GM19193 (cell line): ENCODE measurements at regions not wholly inside any gene's neighbourhood (a gene's known extent, or its start where the extent isn't known, plus 50 kb on each side); places are given as distances from the start of the nearest gene placed in this dataset.
A peak's percentile ranks its signal among the peaks of the same experiment; 100 is the strongest.

Experiments
- POLR2A ChIP-seq: IDR thresholded peaks from 4 replicates; pipeline ENCODE4 v1.6.1; 2011; ENCODE audit not compliant: insufficient read depth, insufficient read length; ENCODE audit errors: extremely low read depth

DNA sequence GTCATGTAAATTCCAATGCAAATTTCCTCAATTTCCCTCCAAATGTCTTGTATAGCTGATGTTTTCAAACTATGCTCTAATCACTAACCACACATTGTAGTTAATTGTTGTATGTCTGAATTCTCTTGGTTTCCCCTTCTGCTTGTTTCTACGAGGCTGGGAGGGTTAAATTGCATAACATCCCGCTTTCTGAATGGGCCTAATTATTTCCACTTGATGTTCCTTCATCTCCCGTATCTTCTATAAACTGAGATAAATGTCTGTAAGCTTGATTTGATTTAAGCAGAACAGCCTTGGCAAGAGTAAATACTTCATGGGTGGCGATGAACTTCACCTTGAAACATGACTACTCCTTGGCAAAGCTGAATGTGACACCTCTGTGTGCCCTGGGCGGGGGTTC is 72.2 kb downstream of the SERINC2 start:
- TF ChIP-seq POLR2A = no peak

DNA sequence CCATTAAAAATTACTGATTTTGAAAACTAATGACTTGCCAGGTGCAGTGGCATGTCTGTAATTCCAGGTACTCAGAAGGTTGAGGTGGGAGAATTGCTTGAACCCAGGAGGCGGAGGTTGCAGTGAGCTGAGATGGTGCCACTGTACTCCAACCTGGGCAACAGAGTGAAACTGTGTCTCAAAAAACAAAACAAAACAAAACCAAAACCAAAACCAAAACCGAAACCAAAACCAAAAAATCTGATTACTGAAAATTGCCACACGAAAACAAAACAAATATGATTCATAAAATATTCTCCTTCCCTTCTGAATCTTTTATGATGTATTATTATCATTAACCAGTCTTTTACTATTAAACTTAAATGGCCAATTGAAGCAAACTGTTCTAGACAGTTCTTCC is 74.1 kb downstream of the SERINC2 start:
- no peak for TF ChIP-seq POLR2A

DNA sequence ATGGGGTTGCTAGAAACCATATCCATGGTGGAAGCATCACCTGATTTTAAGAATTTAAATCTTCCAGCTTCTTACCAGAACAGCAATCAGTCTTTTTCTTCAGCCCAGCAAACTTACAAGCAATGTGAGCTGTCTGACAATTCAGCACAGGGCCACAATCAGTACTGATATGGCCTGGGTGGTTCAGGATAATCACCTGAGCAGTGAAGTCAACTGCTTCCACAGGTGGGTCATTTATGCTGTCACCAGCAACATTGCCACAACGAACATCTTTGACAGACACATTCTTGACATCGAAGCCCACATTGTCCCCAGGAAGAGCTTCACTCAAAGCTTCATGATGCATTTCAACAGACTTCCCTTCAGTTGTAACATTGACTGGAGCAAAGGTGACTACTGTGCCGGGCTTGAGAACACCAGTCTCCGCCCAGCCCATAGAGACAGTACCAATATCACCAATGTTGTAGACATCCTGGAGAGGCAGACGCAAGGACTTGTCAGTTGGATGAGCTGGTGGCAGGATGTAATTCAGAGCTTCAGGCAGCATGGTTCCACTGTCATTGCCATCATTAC is 74.8 kb downstream of the SERINC2 start:
- no peak for TF ChIP-seq POLR2A

DNA sequence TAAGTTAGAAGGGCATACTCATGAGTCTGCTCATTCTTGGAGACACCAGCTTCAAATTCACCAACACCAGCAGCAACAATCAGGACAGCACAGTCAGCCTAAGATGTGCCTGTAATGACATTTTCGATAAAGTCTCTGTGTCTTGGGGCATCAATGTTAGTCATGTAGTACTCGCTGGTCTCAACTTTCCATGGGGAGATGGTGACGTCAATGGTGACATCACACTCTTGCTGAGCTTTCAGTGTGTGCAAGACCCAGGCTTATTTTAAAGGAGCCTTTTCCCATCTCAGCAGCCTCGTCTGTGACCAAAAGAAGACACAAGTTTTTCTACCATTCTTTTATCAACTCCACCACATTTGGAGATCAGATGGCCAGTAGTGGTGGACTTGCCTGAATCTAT is 75.5 kb downstream of the SERINC2 start:
- no peak for TF ChIP-seq POLR2A

DNA sequence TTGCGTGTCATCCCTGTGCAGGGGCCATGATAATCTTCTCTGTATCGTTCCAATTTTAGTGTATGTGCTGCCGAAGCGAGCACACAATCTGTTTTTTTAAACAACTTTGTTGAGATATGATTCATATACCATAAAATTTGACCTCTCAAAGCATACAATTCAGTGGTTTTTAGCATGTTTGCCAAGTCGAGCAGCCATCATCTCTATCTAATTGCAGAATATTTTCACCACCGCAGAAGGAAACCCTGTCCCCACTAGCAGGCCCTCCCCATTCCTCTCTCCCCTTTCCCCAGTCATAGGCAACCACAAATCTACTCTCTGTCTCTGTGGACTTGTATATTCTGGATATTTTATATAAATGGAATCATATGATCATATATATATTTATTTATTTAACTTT is 78.7 kb upstream of the TINAGL1 start:
- TF ChIP-seq POLR2A = no peak

DNA sequence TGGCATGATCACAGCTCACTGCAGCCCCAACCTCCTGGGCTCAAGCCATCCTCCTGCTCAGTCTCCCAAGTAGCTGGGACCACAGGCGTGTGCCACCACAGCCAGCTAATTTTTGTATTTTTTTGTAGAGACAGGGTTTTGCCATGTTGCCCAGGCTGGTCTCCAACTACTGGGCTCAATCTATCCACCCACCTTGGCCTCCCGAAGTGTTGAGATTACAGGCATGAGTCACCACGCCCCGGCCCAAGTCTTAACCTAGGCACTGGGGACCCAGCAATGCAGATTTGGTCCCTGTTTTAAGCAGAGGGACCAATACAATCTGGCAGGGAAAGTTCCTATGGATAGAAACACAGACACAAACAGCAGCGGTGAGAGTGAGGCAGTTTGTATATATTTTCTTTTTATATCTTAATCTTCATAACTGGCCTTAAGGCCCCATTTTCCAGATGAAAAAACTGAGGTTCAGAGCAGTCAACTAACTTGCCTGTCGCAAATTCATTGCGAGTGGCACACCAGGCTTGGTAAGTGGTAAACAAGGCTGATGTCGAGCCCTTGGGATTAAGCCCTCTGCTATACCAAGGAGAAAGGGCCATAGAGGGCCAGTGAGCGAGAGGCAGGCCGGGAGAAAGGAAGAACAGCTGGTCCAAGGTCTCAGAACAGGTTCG is 77.8 kb upstream of the TINAGL1 start:
- no peak for TF ChIP-seq POLR2A

DNA sequence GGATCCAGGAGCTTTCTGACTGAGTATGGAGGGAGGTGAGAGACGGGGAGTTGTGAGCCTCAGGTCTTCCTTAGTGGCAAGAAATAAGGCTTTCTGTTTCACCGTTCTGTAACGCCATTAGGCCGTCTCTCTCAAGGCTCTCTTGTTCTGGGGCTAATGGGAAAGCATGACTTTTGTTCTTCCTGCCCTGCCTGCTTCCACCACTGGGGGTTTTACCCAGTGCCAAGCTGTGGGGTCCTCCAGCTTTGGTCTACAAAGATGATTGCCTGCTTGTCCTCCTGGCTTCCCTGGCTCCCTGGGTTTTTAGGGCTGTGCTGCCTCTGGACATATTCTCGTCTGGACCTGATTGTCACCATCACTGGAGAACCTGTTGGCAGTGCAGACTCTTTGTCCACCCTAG is 74.8 kb upstream of the TINAGL1 start:
- no peak for TF ChIP-seq POLR2A

DNA sequence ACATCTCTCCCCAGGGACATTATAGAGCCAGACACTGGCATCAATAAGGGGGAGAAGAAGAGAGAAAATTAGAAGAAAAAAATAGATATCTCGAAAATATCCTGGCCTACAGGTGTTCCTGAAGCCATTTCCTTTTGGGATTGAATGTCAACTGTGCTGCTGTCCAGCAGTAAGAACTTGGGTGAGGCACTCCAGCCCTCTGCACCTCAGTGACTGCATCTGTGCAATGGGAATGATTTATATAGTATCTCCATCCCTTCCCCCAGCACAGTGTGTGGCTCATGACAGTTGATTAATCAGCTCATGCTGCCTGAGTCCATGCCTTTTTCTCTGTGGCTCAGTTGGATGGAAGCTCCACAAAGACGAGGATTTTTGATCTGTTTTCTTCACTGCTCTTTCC is 74.1 kb upstream of the TINAGL1 start:
- no peak for TF ChIP-seq POLR2A

DNA sequence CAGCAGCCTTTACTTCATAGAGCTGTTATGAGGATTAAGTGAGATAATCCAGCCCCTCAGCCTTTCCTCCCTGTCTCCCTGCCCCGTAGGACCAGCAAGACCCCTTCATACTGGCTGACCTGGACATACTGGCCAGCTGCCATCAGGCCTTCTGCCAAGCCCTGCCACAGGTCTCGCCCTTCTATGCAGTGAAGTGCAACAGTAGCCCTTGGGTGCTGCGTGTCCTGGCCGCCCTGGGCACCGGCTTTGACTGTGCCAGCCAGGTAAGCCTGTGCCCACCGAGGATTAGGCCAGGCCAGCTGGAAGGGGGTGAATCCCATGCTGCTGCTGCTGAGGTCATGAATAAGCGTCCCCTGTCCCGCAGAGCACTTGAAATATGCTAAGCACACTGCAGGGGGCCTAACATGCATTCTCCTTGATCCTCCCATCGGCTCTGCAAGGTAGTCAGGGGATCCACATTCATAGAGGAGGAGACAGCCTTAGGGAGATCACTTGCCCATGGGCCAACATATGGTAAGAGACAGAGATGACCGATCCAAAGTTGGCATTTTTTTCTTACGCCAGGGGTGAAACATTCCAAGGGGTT is 73.3 kb upstream of the TINAGL1 start:
- TF ChIP-seq POLR2A = no peak

DNA sequence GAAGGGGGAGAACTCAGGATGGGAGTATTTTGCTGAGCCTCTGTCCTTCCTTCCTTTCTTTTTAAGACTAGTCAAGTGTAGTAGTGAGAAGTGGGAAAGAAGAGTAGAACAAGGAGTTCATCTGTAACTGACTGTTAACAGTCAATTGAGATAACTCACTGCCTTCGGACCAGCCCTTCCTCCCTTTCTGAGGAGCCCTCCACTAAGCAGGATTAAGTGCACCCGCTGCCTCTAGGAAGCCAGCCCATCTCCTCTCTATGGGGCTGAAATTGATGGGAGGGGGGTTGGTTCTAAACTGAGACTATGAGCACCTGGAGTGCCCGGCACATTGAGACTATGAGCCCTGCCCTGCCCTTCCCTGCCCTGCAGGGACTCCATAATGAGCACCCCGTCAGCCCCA is 72.7 kb upstream of the TINAGL1 start:
- TF ChIP-seq POLR2A = no peak

DNA sequence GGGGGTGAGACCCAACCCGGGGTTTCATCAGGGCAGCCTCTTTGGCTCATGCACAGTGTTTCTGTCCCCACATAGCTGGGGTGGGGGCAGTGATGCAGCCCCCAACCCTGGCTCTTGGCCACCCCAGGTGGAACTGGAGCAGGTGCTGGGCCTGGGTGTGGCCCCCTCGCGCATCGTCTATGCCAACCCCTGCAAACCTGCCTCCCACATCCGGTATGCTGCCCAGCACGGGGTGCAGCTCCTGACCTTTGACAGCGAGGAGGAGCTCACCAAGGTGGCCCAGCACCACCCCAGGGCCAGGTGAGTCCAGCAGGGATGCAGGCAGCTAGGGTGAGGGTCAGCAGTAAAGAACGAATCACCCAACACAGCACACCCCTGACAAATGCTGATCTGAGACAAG is 72.3 kb upstream of the TINAGL1 start:
- no peak for TF ChIP-seq POLR2A

DNA sequence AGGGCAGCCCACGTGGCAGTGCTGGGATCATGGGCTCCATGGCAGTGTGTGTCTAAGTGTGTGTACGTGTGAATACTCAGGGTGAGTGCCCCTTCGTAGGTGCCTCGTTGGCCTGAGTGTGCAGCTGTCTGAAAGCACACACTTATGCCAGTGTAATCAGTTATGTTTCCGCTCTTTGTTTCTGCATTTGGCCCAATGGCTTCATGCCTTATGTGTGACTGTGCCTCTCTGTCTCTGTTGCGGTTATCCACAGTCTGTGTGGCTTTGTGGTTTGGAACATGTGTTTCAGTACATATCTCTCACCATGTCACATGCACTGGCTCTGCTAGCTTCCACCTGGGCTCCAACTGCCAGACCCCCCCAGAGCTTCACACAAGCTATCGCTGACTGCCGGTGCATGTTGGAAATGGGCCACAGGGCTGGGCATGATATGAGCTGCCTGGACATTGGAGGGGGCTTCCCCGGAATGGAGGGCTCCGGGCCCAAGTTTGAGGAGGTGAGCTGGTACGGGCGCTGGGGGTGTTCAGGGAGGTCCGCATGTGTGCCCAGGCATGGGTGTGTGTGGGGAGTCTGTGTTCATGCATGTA is 70.3 kb upstream of the TINAGL1 start:
- TF ChIP-seq POLR2A = peak; percentile 70

DNA sequence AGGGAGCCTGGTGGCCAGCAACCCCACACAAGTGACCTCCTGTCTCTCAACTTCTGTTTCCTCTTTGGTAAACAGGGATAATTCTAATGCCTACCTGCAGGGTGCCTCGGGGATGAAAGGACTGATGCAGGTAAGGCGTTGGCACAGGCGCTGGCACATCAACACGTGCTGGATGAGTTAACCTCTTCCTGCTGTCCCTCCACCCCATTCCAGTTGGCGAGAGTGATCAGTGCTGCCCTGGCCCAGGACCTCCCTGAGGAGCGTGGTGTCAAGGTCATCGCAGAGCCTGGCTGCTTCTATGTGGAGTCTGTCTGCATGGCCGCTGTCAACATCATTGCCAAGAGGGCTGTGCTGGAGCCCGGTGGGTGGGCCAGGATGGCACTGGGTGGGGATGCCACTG is 69.1 kb upstream of the TINAGL1 start:
- TF ChIP-seq POLR2A = no peak

DNA sequence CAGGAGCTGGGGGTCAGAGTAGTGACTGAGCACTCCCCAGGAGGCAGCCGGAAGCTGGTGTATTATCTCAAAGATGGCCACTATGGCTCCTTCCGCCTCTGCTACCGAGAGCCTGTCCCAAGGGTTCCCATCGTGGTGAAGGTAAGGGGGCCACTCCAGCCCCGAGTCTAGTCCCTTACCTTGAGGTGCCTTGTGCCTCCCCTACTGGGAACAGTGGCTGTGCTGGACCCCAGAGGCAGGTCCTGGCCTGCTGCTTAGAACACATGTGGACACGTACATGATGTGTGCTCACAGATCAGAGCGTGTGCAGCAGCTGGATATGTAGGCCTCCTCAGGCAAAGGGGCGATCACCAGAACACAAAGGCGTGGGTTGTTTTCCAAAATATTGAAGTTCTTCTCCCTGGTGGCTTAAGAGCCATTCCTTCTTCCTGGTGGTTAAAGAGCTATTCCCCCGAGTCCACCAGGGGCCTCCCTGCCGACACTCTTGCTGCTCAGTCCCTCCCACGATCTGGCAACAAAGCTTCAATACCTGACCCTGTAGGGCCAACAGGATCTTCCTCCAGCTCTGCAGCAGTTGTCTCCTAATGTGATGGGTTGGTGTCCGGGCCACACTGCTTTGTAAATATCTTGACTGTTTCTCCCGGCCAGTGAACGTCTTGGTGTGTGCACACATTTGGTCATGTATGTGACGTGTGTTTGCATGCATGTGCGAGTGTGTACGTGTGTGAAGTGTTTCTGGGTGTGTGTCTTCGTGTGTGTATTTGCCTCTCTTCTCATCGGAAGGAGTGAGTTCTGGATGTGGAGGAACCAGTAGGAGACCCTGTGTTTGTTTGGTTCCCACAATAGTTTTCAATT is 68.4 kb upstream of the TINAGL1 start:
- peak; percentile 34 for TF ChIP-seq POLR2A
